ENCODE measurements at regions not wholly inside any gene's neighbourhood (a gene's known extent, or its start where the extent isn't known, plus 50 kb on each side); places are given as distances from the start of the nearest gene placed in this dataset.

DNA sequence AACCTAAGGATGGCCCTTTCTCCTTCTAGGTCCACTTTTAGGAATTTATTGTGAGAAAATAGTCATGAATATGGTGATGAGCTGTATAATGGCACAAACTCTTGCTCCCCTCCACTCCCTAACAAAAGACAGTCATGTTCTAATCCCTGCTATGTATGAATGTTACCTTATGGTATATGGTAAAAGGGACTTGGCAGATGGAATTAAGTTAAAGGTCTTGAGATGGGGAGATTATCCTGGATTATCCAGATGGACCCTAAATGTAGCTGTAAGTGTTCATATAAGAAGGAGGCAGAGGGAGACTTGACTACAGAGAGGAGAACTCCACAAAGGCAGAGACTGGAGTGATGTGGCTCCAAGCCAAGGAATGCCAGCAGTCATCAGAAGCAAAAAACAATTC lies 296.1 kb downstream of the SOX9 start:
- no peak for TF ChIP-seq GATA2 (IDR thresholded peaks at IDR 0.05; ENCODE audit: low read depth, low read length)
- TF ChIP-seq GATA3 (IDR thresholded peaks at IDR 0.05; ENCODE audit: low read depth, low read length) = no peak
